ENCODE measurements at regions not wholly inside any gene's neighbourhood (a gene's known extent, or its start where the extent isn't known, plus 50 kb on each side); places are given as distances from the start of the nearest gene placed in this dataset.

- Histone ChIP-seq H3K36me3 (replicated peaks in 1 of 2; ENCODE audit: control insufficient read depth in 1 of 2, insufficient read depth in 2 of 2, low read length in 2 of 2) (no peaks in the 10 kb centered on the region), H3K27me3 (ENCODE audit: control insufficient read depth in 2 of 2, insufficient read depth in 2 of 2, low read length in 2 of 2) (peaks cover 5 to 28% of the 10 kb centered on the region in 2 donors), H3K4me3 (replicated peaks in 1 of 3; ENCODE audit: low read depth in 2 of 3, low read length in 3 of 3) (no peak overlapping the region), H3K9me3 (replicated peaks in 1 of 2; ENCODE audit: control insufficient read depth in 1 of 2, insufficient read depth in 1 of 2, low read length in 2 of 2) (no peaks in the 10 kb centered on the region), H3K79me2 (ENCODE audit: insufficient read depth, low read length) (no peaks in the 10 kb centered on the region), H3K9ac (ENCODE audit: insufficient read depth, low read length, poor library complexity, severe bottlenecking) (no peak overlapping the region), H3K4me2 (replicated peaks; ENCODE audit: extremely low read depth, low read length, poor library complexity, severe bottlenecking) (no peak overlapping the region), H2AFZ (ENCODE audit: insufficient read depth, low read depth, low read length, poor library complexity, severe bottlenecking) (no peak overlapping the region), H3K27ac (ENCODE audit: low read depth in 1 of 2, low read length in 2 of 2) (no peak overlapping the region), H4K20me1 (ENCODE audit: insufficient read depth, low read length) (no peaks in the 10 kb centered on the region), H3K4me1 (ENCODE audit: control insufficient read depth in 1 of 2, insufficient read depth in 2 of 2, low read length in 2 of 2) (peaks cover 27 to 39% of the 10 kb centered on the region in 2 donors)
- 75% methylated on average over 2 of the region's 4 CpGs for WGBS (ENCODE audit: insufficient coverage)
- Mint-ChIP-seq H3K9me3 (peaks cover 0 to 3% (median 0%) of the 10 kb centered on the region in 7 donors), H3K27ac (no peak overlapping the region), H3K4me1 (peaks cover 34% of the 10 kb centered on the region), H3K27me3 (ENCODE audit: low read depth in 3 of 3) (peaks cover 24 to 28% (median 25%) of the 10 kb centered on the region in 3 donors), H3K36me3 (no peaks in the 10 kb centered on the region), H3K4me3 (no peak overlapping the region)
- DNase-seq = no peak
- intact Hi-C loops (cut with micrococcal nuclease) = loop anchor here in 1 of 2 donors (10.0 kb wide), 1 partner anchor 193 kb away; no protein-coding TSS in a partner anchor
- TF ChIP-seq CTCF (IDR thresholded peaks at IDR 0.05) = no peak
Measured at GRCh38 chr3:107428051-107428858, 51.0 kb downstream of the CCDC54 start.

- peak overlapping the region; percentile 42 to 92 for H3K4me3 Mint-ChIP-seq
- Histone ChIP-seq H3K9ac (ENCODE audit: insufficient read depth, low read length, poor library complexity, severe bottlenecking) (no peak overlapping the region), H3K4me3 (replicated peaks in 1 of 3; ENCODE audit: low read depth in 2 of 3, low read length in 3 of 3) (peak overlapping the region in 1 of 3 experiments; percentile 90), H3K4me1 (ENCODE audit: control insufficient read depth in 1 of 2, insufficient read depth in 2 of 2, low read length in 2 of 2) (peaks cover 27 to 39% of the 10 kb centered on the region in 2 donors), H3K36me3 (replicated peaks in 1 of 2; ENCODE audit: control insufficient read depth in 1 of 2, insufficient read depth in 2 of 2, low read length in 2 of 2) (no peaks in the 10 kb centered on the region), H3K9me3 (replicated peaks in 1 of 2; ENCODE audit: control insufficient read depth in 1 of 2, insufficient read depth in 1 of 2, low read length in 2 of 2) (no peaks in the 10 kb centered on the region), H3K27ac (ENCODE audit: low read depth in 1 of 2, low read length in 2 of 2) (no peak overlapping the region), H4K20me1 (ENCODE audit: insufficient read depth, low read length) (no peaks in the 10 kb centered on the region), H3K4me2 (replicated peaks; ENCODE audit: extremely low read depth, low read length, poor library complexity, severe bottlenecking) (peak overlapping the region; percentile 95), H3K27me3 (ENCODE audit: control insufficient read depth in 2 of 2, insufficient read depth in 2 of 2, low read length in 2 of 2) (peaks cover 5 to 30% of the 10 kb centered on the region in 2 donors), H3K79me2 (ENCODE audit: insufficient read depth, low read length) (no peaks in the 10 kb centered on the region), H2AFZ (ENCODE audit: insufficient read depth, low read depth, low read length, poor library complexity, severe bottlenecking) (peak overlapping the region; percentile 98)
- no peaks in the 10 kb centered on the region for H3K36me3 Mint-ChIP-seq
- H3K4me1 Mint-ChIP-seq = peaks cover 34% of the 10 kb centered on the region
- H3K27me3 Mint-ChIP-seq (ENCODE audit: low read depth in 3 of 3) = peaks cover 25 to 33% (median 26%) of the 10 kb centered on the region in 3 donors
- 28% methylated on average over 31 of the region's 37 CpGs for WGBS (ENCODE audit: insufficient coverage)
- peak; percentile 46 to 65 (median 47) for DNase-seq
- TF ChIP-seq CTCF (IDR thresholded peaks at IDR 0.05) = peak; percentile 85
- intact Hi-C loops (cut with micrococcal nuclease) = loop anchor here (5.0 to 10.0 kb wide), 3 partner anchors 98 to 195 kb away; no protein-coding TSS in a partner anchor
- H3K9me3 Mint-ChIP-seq = peaks cover 0 to 3% (median 0%) of the 10 kb centered on the region in 7 donors
- peak overlapping the region in 1 of 7 donors; percentile 68 for H3K27ac Mint-ChIP-seq
Measured at GRCh38 chr3:107429320-107430181, 52.3 kb downstream of the CCDC54 start.
